ENCODE measurements at regions not wholly inside any gene's neighbourhood (a gene's known extent, or its start where the extent isn't known, plus 50 kb on each side); places are given as distances from the start of the nearest gene placed in this dataset.

DNA sequence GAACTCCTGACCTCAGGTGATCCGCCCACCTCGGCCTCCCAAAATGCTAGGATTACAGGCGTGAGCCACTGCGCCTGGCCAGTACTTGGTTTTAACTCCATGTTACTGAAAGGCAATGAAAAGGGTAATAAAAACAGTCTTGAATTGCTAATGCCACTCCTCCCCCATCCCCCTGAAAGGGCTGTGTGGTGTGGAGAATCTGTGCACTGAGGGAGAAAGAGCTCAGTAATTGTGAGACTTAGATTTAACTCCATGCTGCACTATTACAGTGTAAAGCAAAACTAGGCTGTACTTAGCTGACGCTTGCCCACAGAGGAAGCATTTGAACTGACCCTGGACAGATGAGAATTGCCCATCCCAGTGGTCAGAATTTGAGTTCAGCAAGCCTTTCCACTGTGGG is 1662.4 kb upstream of the ACO1 start:
- Histone ChIP-seq H3K4me1 (ENCODE audit: control insufficient read depth, insufficient read depth, low read length) (no peaks in the 10 kb centered on the region), H3K9me3 (ENCODE audit: control insufficient read depth, insufficient read depth, low read depth, low read length) (no peaks in the 10 kb centered on the region), H3K27ac (ENCODE audit: low read length) (no peak overlapping the region), H3K4me3 (ENCODE audit: low read depth in 2 of 2, low read length in 2 of 2) (no peak overlapping the region), H3K36me3 (ENCODE audit: control insufficient read depth, insufficient read depth, low read length) (no peaks in the 10 kb centered on the region), H3K27me3 (ENCODE audit: control insufficient read depth, insufficient read depth, low read length) (no peaks in the 10 kb centered on the region)
- ChIA-PET CTCF (no interaction called here), POLR2A (no interaction called here)
- TF ChIP-seq POLR2AphosphoS5 (IDR thresholded peaks at IDR 0.05; ENCODE audit: low read depth, low read length) (no peak), SIN3A (IDR thresholded peaks at IDR 0.05; ENCODE audit: borderline replicate concordance, insufficient read depth, low read depth, low read length) (no peak), TCF7L2 (IDR thresholded peaks at IDR 0.05; ENCODE audit: low read depth, low read length) (no peak)
- TF ChIP-seq, protein P1, sequence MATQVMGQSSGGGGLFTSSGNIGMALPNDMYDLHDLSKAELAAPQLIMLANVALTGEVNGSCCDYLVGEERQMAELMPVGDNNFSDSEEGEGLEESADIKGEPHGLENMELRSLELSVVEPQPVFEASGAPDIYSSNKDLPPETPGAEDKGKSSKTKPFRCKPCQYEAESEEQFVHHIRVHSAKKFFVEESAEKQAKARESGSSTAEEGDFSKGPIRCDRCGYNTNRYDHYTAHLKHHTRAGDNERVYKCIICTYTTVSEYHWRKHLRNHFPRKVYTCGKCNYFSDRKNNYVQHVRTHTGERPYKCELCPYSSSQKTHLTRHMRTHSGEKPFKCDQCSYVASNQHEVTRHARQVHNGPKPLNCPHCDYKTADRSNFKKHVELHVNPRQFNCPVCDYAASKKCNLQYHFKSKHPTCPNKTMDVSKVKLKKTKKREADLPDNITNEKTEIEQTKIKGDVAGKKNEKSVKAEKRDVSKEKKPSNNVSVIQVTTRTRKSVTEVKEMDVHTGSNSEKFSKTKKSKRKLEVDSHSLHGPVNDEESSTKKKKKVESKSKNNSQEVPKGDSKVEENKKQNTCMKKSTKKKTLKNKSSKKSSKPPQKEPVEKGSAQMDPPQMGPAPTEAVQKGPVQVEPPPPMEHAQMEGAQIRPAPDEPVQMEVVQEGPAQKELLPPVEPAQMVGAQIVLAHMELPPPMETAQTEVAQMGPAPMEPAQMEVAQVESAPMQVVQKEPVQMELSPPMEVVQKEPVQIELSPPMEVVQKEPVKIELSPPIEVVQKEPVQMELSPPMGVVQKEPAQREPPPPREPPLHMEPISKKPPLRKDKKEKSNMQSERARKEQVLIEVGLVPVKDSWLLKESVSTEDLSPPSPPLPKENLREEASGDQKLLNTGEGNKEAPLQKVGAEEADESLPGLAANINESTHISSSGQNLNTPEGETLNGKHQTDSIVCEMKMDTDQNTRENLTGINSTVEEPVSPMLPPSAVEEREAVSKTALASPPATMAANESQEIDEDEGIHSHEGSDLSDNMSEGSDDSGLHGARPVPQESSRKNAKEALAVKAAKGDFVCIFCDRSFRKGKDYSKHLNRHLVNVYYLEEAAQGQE (IDR thresholded peaks at IDR 0.05; ENCODE audit: insufficient read depth in 1 of 2, low read depth in 2 of 2, low read length in 1 of 2), result no peak
- TF ChIP-seq, protein P2, sequence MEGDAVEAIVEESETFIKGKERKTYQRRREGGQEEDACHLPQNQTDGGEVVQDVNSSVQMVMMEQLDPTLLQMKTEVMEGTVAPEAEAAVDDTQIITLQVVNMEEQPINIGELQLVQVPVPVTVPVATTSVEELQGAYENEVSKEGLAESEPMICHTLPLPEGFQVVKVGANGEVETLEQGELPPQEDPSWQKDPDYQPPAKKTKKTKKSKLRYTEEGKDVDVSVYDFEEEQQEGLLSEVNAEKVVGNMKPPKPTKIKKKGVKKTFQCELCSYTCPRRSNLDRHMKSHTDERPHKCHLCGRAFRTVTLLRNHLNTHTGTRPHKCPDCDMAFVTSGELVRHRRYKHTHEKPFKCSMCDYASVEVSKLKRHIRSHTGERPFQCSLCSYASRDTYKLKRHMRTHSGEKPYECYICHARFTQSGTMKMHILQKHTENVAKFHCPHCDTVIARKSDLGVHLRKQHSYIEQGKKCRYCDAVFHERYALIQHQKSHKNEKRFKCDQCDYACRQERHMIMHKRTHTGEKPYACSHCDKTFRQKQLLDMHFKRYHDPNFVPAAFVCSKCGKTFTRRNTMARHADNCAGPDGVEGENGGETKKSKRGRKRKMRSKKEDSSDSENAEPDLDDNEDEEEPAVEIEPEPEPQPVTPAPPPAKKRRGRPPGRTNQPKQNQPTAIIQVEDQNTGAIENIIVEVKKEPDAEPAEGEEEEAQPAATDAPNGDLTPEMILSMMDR (IDR thresholded peaks at IDR 0.05), result no peak
- no peak for DNase-seq (ENCODE audit: low read depth, low spot score)
- in situ Hi-C loops (cut with HindIII; ENCODE audit: low pct_unique_long_range_greater_than_20kb, low sequenced_read_pairs), result no loop called here
- intact Hi-C loops (cut with micrococcal nuclease; ENCODE audit: unreplicated experiment), result no loop called here
- ATAC-seq, result no peak
- BruUV-seq (replicated peaks), result no TSS peak

DNA sequence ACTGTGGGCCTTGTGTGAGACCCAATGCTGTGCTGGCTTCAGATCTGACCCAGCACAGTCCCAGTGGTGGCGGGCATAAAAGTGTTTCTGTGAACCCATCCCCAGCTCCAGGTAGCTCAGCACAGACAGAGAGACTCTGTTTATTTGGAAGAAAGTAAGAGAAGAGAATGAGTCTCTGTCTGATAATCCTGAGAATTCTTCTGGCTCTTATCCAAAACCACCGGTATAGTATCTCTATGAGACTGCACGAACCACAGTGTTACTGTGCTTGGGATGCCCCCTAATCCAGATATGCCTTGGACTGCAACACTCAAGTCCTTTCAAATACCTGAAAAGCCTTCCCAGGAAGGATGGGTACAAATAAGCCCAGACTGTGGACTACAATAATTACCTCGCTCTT is 1660.8 kb upstream of the ACO1 start:
- H3K4me3 ChIP-seq (ENCODE audit: low read depth in 2 of 2, low read length in 2 of 2), result no peak overlapping the region
- DNase-seq (ENCODE audit: low read depth, low spot score), result no peak
- TF ChIP-seq POLR2AphosphoS5 (IDR thresholded peaks at IDR 0.05; ENCODE audit: low read depth, low read length) (no peak), TCF7L2 (IDR thresholded peaks at IDR 0.05; ENCODE audit: low read depth, low read length) (no peak), SIN3A (IDR thresholded peaks at IDR 0.05; ENCODE audit: borderline replicate concordance, insufficient read depth, low read depth, low read length) (no peak)
- TF ChIP-seq, protein P2 (IDR thresholded peaks at IDR 0.05), result no peak
- TF ChIP-seq, protein P1 (IDR thresholded peaks at IDR 0.05; ENCODE audit: insufficient read depth in 1 of 2, low read depth in 2 of 2, low read length in 1 of 2), result no peak
- no peak for ATAC-seq
- POLR2A ChIA-PET, result no interaction called here
- in situ Hi-C loops (cut with HindIII; ENCODE audit: low pct_unique_long_range_greater_than_20kb, low sequenced_read_pairs) (no loop called here), intact Hi-C loops (cut with micrococcal nuclease; ENCODE audit: unreplicated experiment) (no loop called here)
- no peaks in the 10 kb centered on the region for H3K27me3 ChIP-seq (ENCODE audit: control insufficient read depth, insufficient read depth, low read length)
- CTCF ChIA-PET, result no interaction called here
- H3K9me3 ChIP-seq (ENCODE audit: control insufficient read depth, insufficient read depth, low read depth, low read length), result no peaks in the 10 kb centered on the region
- no peak overlapping the region for H3K27ac ChIP-seq (ENCODE audit: low read length)
- no peaks in the 10 kb centered on the region for H3K36me3 ChIP-seq (ENCODE audit: control insufficient read depth, insufficient read depth, low read length)
- no peaks in the 10 kb centered on the region for H3K4me1 ChIP-seq (ENCODE audit: control insufficient read depth, insufficient read depth, low read length)
- no TSS peak for BruUV-seq (replicated peaks)
